ENCODE measurements at regions not wholly inside any gene's neighbourhood (a gene's known extent, or its start where the extent isn't known, plus 50 kb on each side); places are given as distances from the start of the nearest gene placed in this dataset.

DNA sequence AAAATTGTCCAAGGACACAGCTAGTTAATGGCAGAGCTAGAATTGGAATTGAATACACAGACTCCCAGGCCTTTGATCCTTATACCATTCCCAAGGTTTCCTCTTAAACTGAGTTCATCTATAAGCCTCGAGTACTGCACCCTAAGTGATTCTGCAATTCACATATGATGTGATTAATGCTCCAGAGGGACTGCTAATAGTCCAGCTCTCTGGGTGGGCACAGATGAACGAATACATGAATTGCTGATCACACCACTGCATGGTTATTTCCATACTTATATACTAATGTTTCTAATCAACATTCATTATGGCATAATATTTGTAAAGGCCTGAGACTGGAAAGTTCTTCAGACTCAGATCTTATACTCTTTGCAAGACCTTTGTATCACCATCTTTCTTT lies 101.8 kb downstream of the NUFIP1 start:
- H3K27ac ChIP-seq (ENCODE audit: low read length), result no peak overlapping the region
- intact Hi-C loops (cut with micrococcal nuclease; ENCODE audit: unreplicated experiment), result no loop called here
- CTCF ChIA-PET, result no interaction called here
- H3K4me3 ChIP-seq (ENCODE audit: low read depth in 2 of 2, low read length in 2 of 2), result no peak overlapping the region
- in situ Hi-C loops (cut with HindIII; ENCODE audit: low pct_unique_long_range_greater_than_20kb, low sequenced_read_pairs), result no loop called here
- POLR2A ChIA-PET, result interaction anchor here (0.5 kb wide), 1 partner anchor 13 kb away, joined by 3 read pairs; no protein-coding TSS in a partner anchor
- no peak for DNase-seq (ENCODE audit: low read depth, low spot score)
- H3K9me3 ChIP-seq (ENCODE audit: control insufficient read depth, insufficient read depth, low read depth, low read length), result no peaks in the 10 kb centered on the region
- ATAC-seq, result no peak
- no peaks in the 10 kb centered on the region for H3K36me3 ChIP-seq (ENCODE audit: control insufficient read depth, insufficient read depth, low read length)
- no TSS peak for BruUV-seq (replicated peaks)
- no peak for TF ChIP-seq CTCF (IDR thresholded peaks at IDR 0.05)
- TF ChIP-seq POLR2AphosphoS5 (IDR thresholded peaks at IDR 0.05; ENCODE audit: low read depth, low read length), result no peak
- TF ChIP-seq TCF7L2 (IDR thresholded peaks at IDR 0.05; ENCODE audit: low read depth, low read length), result no peak
- TF ChIP-seq REST (IDR thresholded peaks at IDR 0.05; ENCODE audit: insufficient read depth in 1 of 2, low read depth in 2 of 2, low read length in 1 of 2), result no peak
- no peak for TF ChIP-seq SIN3A (IDR thresholded peaks at IDR 0.05; ENCODE audit: borderline replicate concordance, insufficient read depth, low read depth, low read length)
- H3K4me1 ChIP-seq (ENCODE audit: control insufficient read depth, insufficient read depth, low read length), result no peaks in the 10 kb centered on the region
- H3K27me3 ChIP-seq (ENCODE audit: control insufficient read depth, insufficient read depth, low read length), result no peaks in the 10 kb centered on the region

- intact Hi-C loops (cut with micrococcal nuclease; ENCODE audit: unreplicated experiment), result no loop called here
Observed at GRCh38 chr13:44884076-44884729, 105.1 kb downstream of the NUFIP1 start.

More at GRCh38 chr13:44884076-44884729, 105.1 kb downstream of the NUFIP1 start:
- TF ChIP-seq CTCF (IDR thresholded peaks at IDR 0.05) (no peak), TCF7L2 (IDR thresholded peaks at IDR 0.05; ENCODE audit: low read depth, low read length) (no peak), REST (IDR thresholded peaks at IDR 0.05; ENCODE audit: insufficient read depth in 1 of 2, low read depth in 2 of 2, low read length in 1 of 2) (no peak), POLR2AphosphoS5 (IDR thresholded peaks at IDR 0.05; ENCODE audit: low read depth, low read length) (no peak), SIN3A (IDR thresholded peaks at IDR 0.05; ENCODE audit: borderline replicate concordance, insufficient read depth, low read depth, low read length) (no peak)
- ChIA-PET POLR2A (no interaction called here), CTCF (no interaction called here)
- DNase-seq (ENCODE audit: low read depth, low spot score) (no peak), ATAC-seq (no peak)
- Histone ChIP-seq H3K4me3 (ENCODE audit: low read depth in 2 of 2, low read length in 2 of 2) (no peak overlapping the region), H3K9me3 (ENCODE audit: control insufficient read depth, insufficient read depth, low read depth, low read length) (no peaks in the 10 kb centered on the region), H3K27ac (ENCODE audit: low read length) (no peak overlapping the region), H3K36me3 (ENCODE audit: control insufficient read depth, insufficient read depth, low read length) (no peaks in the 10 kb centered on the region), H3K4me1 (ENCODE audit: control insufficient read depth, insufficient read depth, low read length) (no peaks in the 10 kb centered on the region), H3K27me3 (ENCODE audit: control insufficient read depth, insufficient read depth, low read length) (no peaks in the 10 kb centered on the region)
- BruUV-seq (replicated peaks), result no TSS peak
- in situ Hi-C loops (cut with HindIII; ENCODE audit: low pct_unique_long_range_greater_than_20kb, low sequenced_read_pairs), result no loop called here
